ENCODE measurements at regions not wholly inside any gene's neighbourhood (a gene's known extent, or its start where the extent isn't known, plus 50 kb on each side); places are given as distances from the start of the nearest gene placed in this dataset.

GRCh38 chr10:62538606-62539005 lies 164.4 kb downstream of the ZNF365 start:
- H3K4me3 ChIP-seq (replicated peaks; ENCODE audit: low read depth, low read length), result no peak overlapping the region
- TF ChIP-seq CTCF (IDR thresholded peaks at IDR 0.05; ENCODE audit: low read depth, low read length, missing control alignments), result no peak
- DNase-seq (ENCODE audit: extremely low read depth, low read depth), result no peak

- TF ChIP-seq CTCF (IDR thresholded peaks at IDR 0.05; ENCODE audit: low read depth, low read length, missing control alignments), result no peak
- no peak overlapping the region for H3K4me3 ChIP-seq (replicated peaks; ENCODE audit: low read depth, low read length)
- no peak for DNase-seq (ENCODE audit: extremely low read depth, low read depth)
Measured at GRCh38 chr10:62540389-62540788, 166.2 kb downstream of the ZNF365 start.

- no peak for DNase-seq (ENCODE audit: extremely low read depth, low read depth)
- TF ChIP-seq CTCF (IDR thresholded peaks at IDR 0.05; ENCODE audit: low read depth, low read length, missing control alignments), result no peak
- no peak overlapping the region for H3K4me3 ChIP-seq (replicated peaks; ENCODE audit: low read depth, low read length)
Measured at GRCh38 chr10:62541811-62542210, 167.6 kb downstream of the ZNF365 start.

GRCh38 chr10:62543571-62544355 lies 169.6 kb downstream of the ZNF365 start:
- no peak overlapping the region for H3K4me3 ChIP-seq (replicated peaks; ENCODE audit: low read depth, low read length)
- no peak for TF ChIP-seq CTCF (IDR thresholded peaks at IDR 0.05; ENCODE audit: low read depth, low read length, missing control alignments)
- DNase-seq (ENCODE audit: extremely low read depth, low read depth), result no peak

GRCh38 chr10:62545160-62546066 lies 171.2 kb downstream of the ZNF365 start:
- no peak overlapping the region for H3K4me3 ChIP-seq (replicated peaks; ENCODE audit: low read depth, low read length)
- TF ChIP-seq CTCF (IDR thresholded peaks at IDR 0.05; ENCODE audit: low read depth, low read length, missing control alignments), result no peak
- DNase-seq (ENCODE audit: extremely low read depth, low read depth), result no peak

GRCh38 chr10:62548686-62549085 lies 174.5 kb downstream of the ZNF365 start:
- no peak overlapping the region for H3K4me3 ChIP-seq (replicated peaks; ENCODE audit: low read depth, low read length)
- no peak for DNase-seq (ENCODE audit: extremely low read depth, low read depth)
- no peak for TF ChIP-seq CTCF (IDR thresholded peaks at IDR 0.05; ENCODE audit: low read depth, low read length, missing control alignments)

All from HFF-Myc (cell line).